ENCODE measurements at regions not wholly inside any gene's neighbourhood (a gene's known extent, or its start where the extent isn't known, plus 50 kb on each side); places are given as distances from the start of the nearest gene placed in this dataset.

DNA sequence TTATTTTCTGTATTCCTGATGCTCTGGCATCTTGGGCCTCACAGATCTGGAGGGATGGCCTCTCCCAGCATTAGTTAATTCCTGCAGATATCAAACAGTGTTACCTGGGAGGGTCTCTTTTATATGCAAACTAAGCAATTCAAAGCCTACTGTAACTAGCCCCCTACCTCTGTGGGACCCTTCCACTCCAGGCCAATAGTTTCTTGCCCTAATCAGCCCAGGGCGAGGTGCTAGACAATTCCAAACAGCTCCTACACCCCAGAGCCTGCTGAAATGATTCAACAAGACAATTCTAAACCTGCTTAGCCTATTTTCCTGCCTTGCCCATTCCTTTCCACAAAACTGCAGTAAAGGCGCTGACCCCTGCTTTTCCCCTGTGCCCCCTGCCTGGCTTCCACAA, 106.6 kb upstream of the IGSF10 start:
- no peaks in the 10 kb centered on the region for H3K4me1 ChIP-seq (ENCODE audit: control insufficient read depth, insufficient read depth, low read length)
- no peak overlapping the region for H3K4me3 ChIP-seq (ENCODE audit: low read length)
- no peak overlapping the region for H3K9ac ChIP-seq (ENCODE audit: low read depth, low read length)

DNA sequence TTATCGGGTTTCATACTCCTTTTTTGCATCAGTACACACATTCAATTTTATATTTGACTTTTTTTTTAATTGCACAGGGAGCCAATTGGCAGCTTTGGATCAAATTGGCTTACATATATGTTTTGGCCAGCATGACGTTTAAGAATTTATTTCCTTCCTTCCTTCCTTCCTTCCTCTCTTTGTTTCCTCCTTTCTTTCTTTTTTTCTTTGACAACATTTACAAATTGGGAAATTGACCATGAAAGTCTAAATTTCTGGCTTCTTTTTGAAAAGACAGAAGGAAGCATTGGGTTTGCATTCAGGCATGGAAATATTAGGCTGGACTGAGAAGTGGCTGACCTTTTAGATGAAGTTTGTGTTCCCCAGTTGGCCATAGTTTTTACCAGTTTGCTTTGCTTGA, 103.4 kb upstream of the IGSF10 start:
- Histone ChIP-seq H3K9me3 (replicated peaks; ENCODE audit: low read length) (no peaks in the 10 kb centered on the region), H3K9ac (ENCODE audit: low read depth, low read length) (no peak overlapping the region), H3K4me2 (ENCODE audit: low read length) (no peak overlapping the region), H3K4me3 (ENCODE audit: low read length) (no peak overlapping the region), H3K36me3 (ENCODE audit: insufficient read depth, low read length) (no peaks in the 10 kb centered on the region), H3K4me1 (ENCODE audit: control insufficient read depth, insufficient read depth, low read length) (no peaks in the 10 kb centered on the region), H3K27me3 (ENCODE audit: control insufficient read depth, insufficient read depth, low read length) (no peaks in the 10 kb centered on the region)

More for the DNA sequence above, 106.6 kb upstream of the IGSF10 start:
- H3K27me3 ChIP-seq (ENCODE audit: control insufficient read depth, insufficient read depth, low read length) = no peaks in the 10 kb centered on the region
- H3K4me2 ChIP-seq (ENCODE audit: low read length) = no peak overlapping the region
- no peaks in the 10 kb centered on the region for H3K36me3 ChIP-seq (ENCODE audit: insufficient read depth, low read length)
- no peaks in the 10 kb centered on the region for H3K9me3 ChIP-seq (replicated peaks; ENCODE audit: low read length)

DNA sequence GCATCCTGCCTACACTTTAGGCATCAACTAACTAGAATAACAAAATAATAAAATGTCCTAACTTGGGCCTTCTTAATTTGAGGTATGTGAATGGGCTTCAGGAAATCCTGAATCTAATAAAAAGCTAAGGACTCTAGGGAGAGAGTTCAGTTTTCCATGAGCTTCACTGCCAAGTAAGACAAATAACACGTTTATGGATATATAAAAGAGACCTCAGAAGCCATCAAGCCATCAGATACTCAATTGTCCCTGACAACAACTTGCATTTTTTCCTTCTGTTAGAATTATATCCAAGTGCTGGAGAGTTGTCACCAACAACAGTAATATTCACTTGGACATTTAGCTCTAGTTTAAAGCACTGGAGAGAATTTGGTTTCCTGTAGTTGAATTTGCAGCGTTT, 102.4 kb upstream of the IGSF10 start:
- Histone ChIP-seq H3K4me1 (ENCODE audit: control insufficient read depth, insufficient read depth, low read length) (no peaks in the 10 kb centered on the region), H3K4me2 (ENCODE audit: low read length) (no peak overlapping the region), H3K9ac (ENCODE audit: low read depth, low read length) (no peak overlapping the region), H3K36me3 (ENCODE audit: insufficient read depth, low read length) (no peaks in the 10 kb centered on the region), H3K27me3 (ENCODE audit: control insufficient read depth, insufficient read depth, low read length) (no peaks in the 10 kb centered on the region), H3K4me3 (ENCODE audit: low read length) (no peak overlapping the region), H3K9me3 (replicated peaks; ENCODE audit: low read length) (no peaks in the 10 kb centered on the region)

DNA sequence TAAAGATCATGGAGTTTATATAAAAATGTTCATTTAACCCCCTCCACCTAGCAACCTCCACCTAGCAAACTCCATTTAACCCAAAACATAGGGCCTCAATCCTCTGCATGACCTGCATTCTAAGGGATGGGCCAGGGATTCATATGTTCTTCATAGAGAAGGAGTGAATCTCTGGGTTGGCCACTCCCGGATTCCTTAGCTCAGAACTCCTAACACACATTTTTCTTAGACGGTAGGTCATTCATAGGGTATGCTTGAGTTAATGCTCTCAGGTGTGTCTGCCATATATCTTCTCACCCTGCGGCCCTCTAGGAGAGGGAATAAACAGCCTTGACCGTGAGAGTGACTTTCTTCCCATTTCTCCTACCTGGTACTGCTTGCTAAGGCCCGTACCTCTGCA, 102.0 kb upstream of the IGSF10 start:
- Histone ChIP-seq H3K4me1 (ENCODE audit: control insufficient read depth, insufficient read depth, low read length) (no peaks in the 10 kb centered on the region), H3K36me3 (ENCODE audit: insufficient read depth, low read length) (no peaks in the 10 kb centered on the region), H3K9me3 (replicated peaks; ENCODE audit: low read length) (no peaks in the 10 kb centered on the region), H3K4me2 (ENCODE audit: low read length) (no peak overlapping the region), H3K4me3 (ENCODE audit: low read length) (no peak overlapping the region), H3K27me3 (ENCODE audit: control insufficient read depth, insufficient read depth, low read length) (no peaks in the 10 kb centered on the region), H3K9ac (ENCODE audit: low read depth, low read length) (no peak overlapping the region)

DNA sequence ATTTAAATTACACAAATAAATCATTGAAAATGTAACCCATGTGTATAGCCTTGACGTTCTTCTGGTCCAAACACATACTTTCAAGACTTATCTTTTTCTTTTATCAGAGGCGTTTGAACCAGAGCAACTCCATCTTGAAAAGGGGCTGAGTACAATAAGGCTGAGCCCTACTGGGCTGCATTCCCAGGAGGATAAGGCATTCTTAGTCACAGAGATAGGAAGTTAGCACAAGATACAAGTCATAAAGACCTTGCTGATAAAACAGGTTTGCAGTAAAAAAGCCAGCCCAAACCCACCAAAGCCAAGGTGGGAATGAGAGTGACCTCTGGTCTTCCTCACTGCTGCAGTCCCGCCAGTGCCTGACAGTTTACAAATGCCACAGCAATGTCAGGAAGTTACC, 101.0 kb upstream of the IGSF10 start:
- H3K4me1 ChIP-seq (ENCODE audit: control insufficient read depth, insufficient read depth, low read length) = no peaks in the 10 kb centered on the region
- no peak overlapping the region for H3K9ac ChIP-seq (ENCODE audit: low read depth, low read length)
- H3K36me3 ChIP-seq (ENCODE audit: insufficient read depth, low read length) = no peaks in the 10 kb centered on the region
- H3K4me3 ChIP-seq (ENCODE audit: low read length) = no peak overlapping the region
- no peak overlapping the region for H3K4me2 ChIP-seq (ENCODE audit: low read length)
- H3K9me3 ChIP-seq (replicated peaks; ENCODE audit: low read length) = no peaks in the 10 kb centered on the region
- H3K27me3 ChIP-seq (ENCODE audit: control insufficient read depth, insufficient read depth, low read length) = no peaks in the 10 kb centered on the region

DNA sequence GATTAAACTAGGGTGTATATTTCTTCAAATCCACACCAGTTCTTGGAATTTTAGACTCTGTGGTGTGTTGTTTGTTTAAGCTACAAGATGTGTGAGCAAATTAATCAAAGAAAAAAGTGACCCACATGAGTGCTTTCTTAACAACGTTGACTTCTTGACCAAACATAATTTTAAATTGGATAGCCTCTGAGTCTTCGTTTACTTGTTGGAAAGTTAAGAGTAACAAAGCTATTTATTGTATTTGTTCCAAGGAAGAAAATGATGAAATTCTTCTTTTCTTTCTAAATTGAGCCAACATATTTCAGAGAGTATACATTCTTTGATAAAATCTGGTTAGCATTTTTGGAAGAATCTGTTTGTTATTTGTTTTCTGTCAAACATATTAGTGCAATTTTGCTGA, 99.9 kb upstream of the IGSF10 start:
- H3K9ac ChIP-seq (ENCODE audit: low read depth, low read length) = no peak overlapping the region
- H3K27me3 ChIP-seq (ENCODE audit: control insufficient read depth, insufficient read depth, low read length) = no peaks in the 10 kb centered on the region
- no peak overlapping the region for H3K4me2 ChIP-seq (ENCODE audit: low read length)
- no peak overlapping the region for H3K4me3 ChIP-seq (ENCODE audit: low read length)
- no peaks in the 10 kb centered on the region for H3K36me3 ChIP-seq (ENCODE audit: insufficient read depth, low read length)
- no peaks in the 10 kb centered on the region for H3K9me3 ChIP-seq (replicated peaks; ENCODE audit: low read length)
- no peaks in the 10 kb centered on the region for H3K4me1 ChIP-seq (ENCODE audit: control insufficient read depth, insufficient read depth, low read length)

DNA sequence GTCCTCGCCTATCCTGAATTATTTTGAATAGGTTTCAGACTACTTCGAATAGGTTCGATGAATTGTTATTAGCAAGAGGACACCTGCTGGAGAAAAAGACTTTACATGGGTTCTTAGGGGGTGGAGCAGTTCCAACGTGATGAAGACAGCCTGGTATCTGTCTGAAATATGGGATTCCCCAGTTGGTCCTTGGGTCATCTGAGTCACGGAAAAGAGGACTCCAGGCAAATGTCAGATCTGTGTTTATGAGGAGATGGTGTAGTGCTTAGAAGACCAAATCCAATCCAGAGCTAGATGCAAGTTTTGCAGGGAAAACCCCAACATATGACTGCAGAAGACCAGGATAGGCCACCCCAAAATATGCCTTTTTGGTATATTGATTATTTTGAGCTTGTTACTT, 98.9 kb upstream of the IGSF10 start:
- Histone ChIP-seq H3K4me3 (ENCODE audit: low read length) (no peak overlapping the region), H3K27me3 (ENCODE audit: control insufficient read depth, insufficient read depth, low read length) (no peaks in the 10 kb centered on the region), H3K9me3 (replicated peaks; ENCODE audit: low read length) (no peaks in the 10 kb centered on the region), H3K4me2 (ENCODE audit: low read length) (no peak overlapping the region), H3K4me1 (ENCODE audit: control insufficient read depth, insufficient read depth, low read length) (no peaks in the 10 kb centered on the region), H3K9ac (ENCODE audit: low read depth, low read length) (no peak overlapping the region), H3K36me3 (ENCODE audit: insufficient read depth, low read length) (no peaks in the 10 kb centered on the region)

DNA sequence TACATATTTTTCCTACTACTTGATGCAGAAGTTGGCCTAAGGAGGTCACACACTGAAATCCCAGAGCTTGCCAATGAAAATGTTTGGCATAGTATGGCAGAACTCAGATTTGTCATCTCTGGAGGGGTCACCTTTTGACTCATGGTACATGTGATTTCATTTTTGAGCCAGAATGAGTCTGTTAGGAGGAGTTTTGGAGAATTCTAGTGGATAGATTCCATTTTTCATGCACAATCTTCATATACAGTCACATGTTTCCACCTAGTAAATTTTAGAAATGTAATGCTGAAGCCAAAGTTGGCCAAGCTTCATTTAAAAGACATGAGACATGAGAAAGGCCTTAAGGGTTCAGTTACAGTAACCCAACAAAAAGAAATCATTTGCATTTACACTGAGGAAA, 97.8 kb upstream of the IGSF10 start:
- Histone ChIP-seq H3K4me2 (ENCODE audit: low read length) (no peak overlapping the region), H3K4me3 (ENCODE audit: low read length) (no peak overlapping the region), H3K27me3 (ENCODE audit: control insufficient read depth, insufficient read depth, low read length) (no peaks in the 10 kb centered on the region), H3K36me3 (ENCODE audit: insufficient read depth, low read length) (no peaks in the 10 kb centered on the region), H3K9me3 (replicated peaks; ENCODE audit: low read length) (no peaks in the 10 kb centered on the region), H3K9ac (ENCODE audit: low read depth, low read length) (no peak overlapping the region), H3K4me1 (ENCODE audit: control insufficient read depth, insufficient read depth, low read length) (no peaks in the 10 kb centered on the region)

DNA sequence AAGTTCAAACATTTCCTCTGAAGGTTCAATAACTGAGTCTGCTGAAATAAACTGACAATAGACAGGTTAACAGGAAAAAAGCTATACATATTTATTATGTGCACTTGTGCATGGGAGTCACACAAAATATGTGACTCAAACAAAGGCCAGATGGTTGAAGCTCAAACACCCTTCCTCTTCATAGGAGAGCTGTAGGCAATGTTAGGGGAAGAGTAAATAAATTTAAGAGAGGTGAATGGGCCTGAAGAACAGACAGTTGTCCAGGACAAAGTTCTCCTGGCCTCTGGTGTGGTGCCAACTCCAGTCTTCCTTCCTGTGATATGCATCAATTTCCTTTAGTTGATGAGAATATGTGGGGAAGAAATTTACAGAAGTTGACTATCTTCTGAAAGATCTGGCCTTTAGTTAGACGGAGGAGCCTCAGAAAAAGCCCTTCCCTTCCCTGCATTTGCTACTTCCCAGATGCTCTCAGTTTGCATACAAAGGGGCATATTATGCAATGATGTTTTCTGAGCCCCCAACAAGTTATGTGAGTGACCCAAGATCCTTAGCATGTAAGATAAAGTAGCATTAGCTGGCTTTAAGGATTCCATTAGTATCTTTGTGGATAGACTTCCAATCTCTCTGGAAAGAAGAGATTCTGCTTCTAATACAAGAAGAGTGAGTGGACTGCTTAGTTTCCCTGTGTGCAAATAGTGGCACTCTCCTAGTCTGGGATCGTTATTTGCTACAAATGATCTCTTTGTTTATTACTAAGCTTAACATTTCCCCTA, 96.4 kb upstream of the IGSF10 start:
- Histone ChIP-seq H3K4me1 (ENCODE audit: control insufficient read depth, insufficient read depth, low read length) (peaks cover 3% of the 10 kb centered on the region), H3K9me3 (replicated peaks; ENCODE audit: low read length) (no peaks in the 10 kb centered on the region), H3K4me3 (ENCODE audit: low read length) (no peak overlapping the region), H3K4me2 (ENCODE audit: low read length) (no peak overlapping the region), H3K27me3 (ENCODE audit: control insufficient read depth, insufficient read depth, low read length) (no peaks in the 10 kb centered on the region), H3K9ac (ENCODE audit: low read depth, low read length) (no peak overlapping the region), H3K36me3 (ENCODE audit: insufficient read depth, low read length) (no peaks in the 10 kb centered on the region)

DNA sequence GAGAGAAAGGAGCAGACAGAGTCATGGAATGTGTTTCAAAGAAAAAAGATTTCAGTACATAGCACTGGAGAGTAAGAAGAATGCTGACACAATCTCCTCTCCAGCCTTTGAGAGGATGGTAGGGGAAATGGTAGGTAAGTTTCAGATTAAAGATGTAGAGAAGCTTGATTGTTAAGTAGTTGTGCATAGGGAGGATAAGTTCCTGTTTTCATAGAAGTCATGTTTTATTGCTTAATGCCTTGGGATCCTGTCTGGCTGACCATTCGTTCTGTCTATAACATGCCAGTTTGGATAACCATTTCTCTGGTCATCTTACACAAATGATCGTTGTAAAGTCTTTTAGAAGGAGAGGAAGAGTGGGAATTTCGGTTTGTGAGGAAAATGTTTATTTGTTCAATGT, 95.7 kb upstream of the IGSF10 start:
- H3K9ac ChIP-seq (ENCODE audit: low read depth, low read length) = no peak overlapping the region
- peaks cover 3% of the 10 kb centered on the region for H3K4me1 ChIP-seq (ENCODE audit: control insufficient read depth, insufficient read depth, low read length)
- no peak overlapping the region for H3K4me2 ChIP-seq (ENCODE audit: low read length)
- no peaks in the 10 kb centered on the region for H3K9me3 ChIP-seq (replicated peaks; ENCODE audit: low read length)
- no peak overlapping the region for H3K4me3 ChIP-seq (ENCODE audit: low read length)
- no peaks in the 10 kb centered on the region for H3K27me3 ChIP-seq (ENCODE audit: control insufficient read depth, insufficient read depth, low read length)
- H3K36me3 ChIP-seq (ENCODE audit: insufficient read depth, low read length) = no peaks in the 10 kb centered on the region

DNA sequence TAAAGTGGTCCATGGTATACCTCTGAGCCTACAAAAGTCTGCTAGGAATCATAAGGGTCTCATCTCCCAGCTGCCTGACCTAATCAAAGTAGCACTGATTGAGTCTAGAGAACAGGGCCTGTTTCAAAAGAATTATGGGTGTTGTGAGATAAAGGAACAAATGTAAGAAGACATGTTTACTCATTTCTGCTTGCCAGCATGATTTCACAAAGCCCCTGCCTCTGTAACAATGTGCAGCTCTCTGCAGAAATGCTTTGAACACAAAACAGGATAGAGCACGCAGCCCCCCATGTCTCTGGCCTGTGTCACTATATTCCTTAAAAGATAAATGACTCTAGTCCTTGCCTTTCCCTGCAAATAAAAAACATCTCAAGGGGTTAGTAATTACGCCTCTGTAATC, 94.7 kb upstream of the IGSF10 start:
- H3K9me3 ChIP-seq (replicated peaks; ENCODE audit: low read length) = no peaks in the 10 kb centered on the region
- no peak overlapping the region for H3K9ac ChIP-seq (ENCODE audit: low read depth, low read length)
- H3K4me2 ChIP-seq (ENCODE audit: low read length) = no peak overlapping the region

DNA sequence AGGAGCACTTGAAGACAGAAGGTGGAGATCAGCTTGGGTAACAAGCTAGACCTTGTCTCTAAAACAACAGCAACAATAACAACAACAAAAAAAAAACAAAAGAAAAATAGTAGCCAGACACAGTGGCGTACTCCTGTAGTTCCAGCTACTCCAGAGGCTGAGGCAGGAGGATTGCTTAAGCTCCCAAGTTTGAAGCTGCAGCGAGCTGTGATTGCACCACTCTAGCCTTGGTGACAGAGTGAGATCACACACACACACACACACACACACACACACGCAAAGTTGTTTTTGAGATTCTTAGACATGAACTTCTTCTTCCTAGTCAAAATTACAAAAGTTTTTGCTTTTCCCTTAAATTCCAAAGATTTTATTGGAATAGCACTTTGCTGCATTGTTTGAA, 93.0 kb upstream of the IGSF10 start:
- Histone ChIP-seq H3K9me3 (replicated peaks; ENCODE audit: low read length) (no peaks in the 10 kb centered on the region), H3K9ac (ENCODE audit: low read depth, low read length) (no peak overlapping the region), H3K36me3 (ENCODE audit: insufficient read depth, low read length) (no peaks in the 10 kb centered on the region), H3K4me2 (ENCODE audit: low read length) (no peak overlapping the region), H3K4me3 (ENCODE audit: low read length) (no peak overlapping the region), H3K4me1 (ENCODE audit: control insufficient read depth, insufficient read depth, low read length) (peaks cover 3% of the 10 kb centered on the region), H3K27me3 (ENCODE audit: control insufficient read depth, insufficient read depth, low read length) (no peaks in the 10 kb centered on the region)

More for the DNA sequence above, 94.7 kb upstream of the IGSF10 start:
- Histone ChIP-seq H3K27me3 (ENCODE audit: control insufficient read depth, insufficient read depth, low read length) (no peaks in the 10 kb centered on the region), H3K36me3 (ENCODE audit: insufficient read depth, low read length) (no peaks in the 10 kb centered on the region), H3K4me3 (ENCODE audit: low read length) (no peak overlapping the region), H3K4me1 (ENCODE audit: control insufficient read depth, insufficient read depth, low read length) (peaks cover 3% of the 10 kb centered on the region)

Measured in skeletal muscle satellite cell (primary cell).